Activated T-helper 17 cell treated with anti-CD3 and anti-CD28 coated beads, Interleukin-2, amount 50 U/mL, for 72 hours (primary cell): ENCODE measurements at regions not wholly inside any gene's neighbourhood (a gene's known extent, or its start where the extent isn't known, plus 50 kb on each side); places are given as distances from the start of the nearest gene placed in this dataset.
A peak's percentile ranks its signal among the peaks of the same experiment; 100 is the strongest.

ENCODE experiments used
- ATAC-seq: fragments of 150-1000 bp; cut with Tn5 transposase; replicated peaks from 2 replicates; pipeline ENCODE4 v1.10.0; 2021; ENCODE audit warnings: mild to moderate bottlenecking, moderate library complexity
- H3K27ac Mint-ChIP-seq: one replicate; pipeline ENCODE4 v1.8.0; 2022; ENCODE audit warnings: mixed read lengths
- H3K27me3 Mint-ChIP-seq: one replicate; pipeline ENCODE4 v1.8.0; 2022; ENCODE audit warnings: mixed read lengths
- H3K36me3 Mint-ChIP-seq: one replicate; pipeline ENCODE4 v1.8.0; 2022; ENCODE audit warnings: low read depth, mild to moderate bottlenecking, mixed read lengths
- H3K4me1 Mint-ChIP-seq: one replicate; pipeline ENCODE4 v1.8.0; 2022; ENCODE audit warnings: mixed read lengths
- H3K4me3 Mint-ChIP-seq: one replicate; pipeline ENCODE4 v1.8.0; 2022; ENCODE audit warnings: mild to moderate bottlenecking, mixed read lengths
- H3K9me3 Mint-ChIP-seq: one replicate; pipeline ENCODE4 v1.8.0; 2022; ENCODE audit warnings: mixed read lengths

DNA sequence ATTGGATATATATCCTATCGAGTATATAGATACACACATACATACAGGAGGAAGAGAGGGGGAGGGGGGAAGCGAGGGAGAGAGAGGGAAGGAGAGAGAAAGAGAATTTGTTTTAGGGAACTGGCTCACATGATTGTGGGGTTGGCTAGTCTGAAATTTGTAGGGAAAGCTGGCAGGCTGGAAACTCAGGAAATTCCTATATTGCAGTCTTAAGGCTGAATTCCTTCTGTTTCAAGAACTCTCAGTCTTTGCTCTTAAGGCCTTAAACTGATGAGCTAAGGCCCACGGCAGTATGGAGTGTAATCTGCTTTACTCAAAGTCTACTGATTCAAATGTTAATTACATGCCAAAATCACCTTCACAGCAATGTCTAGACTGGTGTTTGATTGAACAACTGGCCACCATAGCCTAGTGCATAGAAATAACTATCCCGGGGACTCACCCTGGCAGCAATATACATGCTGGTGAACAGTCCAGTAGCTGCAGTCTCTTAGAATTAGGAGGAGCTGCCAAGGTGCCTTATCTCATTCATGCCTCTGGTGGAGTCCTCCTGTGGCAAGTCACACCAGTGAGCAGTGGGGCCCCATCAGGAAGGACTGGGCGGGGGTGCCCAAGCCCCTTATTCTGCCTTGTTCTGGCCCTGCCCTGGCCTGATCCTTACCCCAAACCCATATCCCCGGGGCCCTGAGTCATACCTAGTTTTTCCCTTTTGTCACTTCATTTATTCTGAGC lies 59.7 kb upstream of the AMPD3 start:
- no peaks in the 10 kb centered on the region for H3K4me1 Mint-ChIP-seq
- H3K27ac Mint-ChIP-seq, result peak overlapping the region; percentile 8
- no peak overlapping the region for H3K4me3 Mint-ChIP-seq
- H3K36me3 Mint-ChIP-seq, result no peaks in the 10 kb centered on the region
- no peaks in the 10 kb centered on the region for H3K9me3 Mint-ChIP-seq
- H3K27me3 Mint-ChIP-seq, result peaks cover 31% of the 10 kb centered on the region
- ATAC-seq, result no peak

DNA sequence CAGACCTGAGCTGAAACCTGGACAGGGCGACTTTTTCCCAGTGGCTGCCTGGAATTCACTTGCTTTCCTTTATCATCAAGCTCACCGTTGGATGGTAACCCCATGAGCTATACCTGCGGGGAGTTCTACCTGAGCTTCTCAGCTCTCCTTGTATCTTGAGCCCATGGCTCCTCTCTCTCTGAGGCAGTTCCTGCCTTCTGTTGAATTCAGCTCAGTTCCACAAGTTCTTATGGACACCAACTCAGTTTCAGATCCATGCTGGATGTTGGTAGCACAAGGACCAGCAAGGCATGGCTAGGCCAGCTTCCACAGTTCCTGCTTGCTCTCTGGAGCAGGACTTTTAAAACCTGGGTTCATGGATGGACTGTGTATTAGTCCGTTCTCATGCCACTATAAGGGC lies 58.3 kb upstream of the AMPD3 start:
- H3K4me3 Mint-ChIP-seq, result no peak overlapping the region
- H3K4me1 Mint-ChIP-seq, result no peaks in the 10 kb centered on the region
- peaks cover 22% of the 10 kb centered on the region for H3K27me3 Mint-ChIP-seq
- ATAC-seq, result no peak
- H3K36me3 Mint-ChIP-seq, result no peaks in the 10 kb centered on the region
- H3K27ac Mint-ChIP-seq, result no peak overlapping the region
- H3K9me3 Mint-ChIP-seq, result no peaks in the 10 kb centered on the region

GRCh38 chr11:10397226-10397987 lies 57.7 kb upstream of the AMPD3 start:
- H3K4me1 Mint-ChIP-seq, result no peaks in the 10 kb centered on the region
- H3K4me3 Mint-ChIP-seq, result no peak overlapping the region
- peak overlapping the region; percentile 9 for H3K27ac Mint-ChIP-seq
- peaks cover 19% of the 10 kb centered on the region for H3K27me3 Mint-ChIP-seq
- no peak for ATAC-seq
- H3K36me3 Mint-ChIP-seq, result no peaks in the 10 kb centered on the region
- no peaks in the 10 kb centered on the region for H3K9me3 Mint-ChIP-seq

- H3K27me3 Mint-ChIP-seq, result peaks cover 13% of the 10 kb centered on the region
- H3K27ac Mint-ChIP-seq, result no peak overlapping the region
- H3K4me3 Mint-ChIP-seq, result no peak overlapping the region
- H3K36me3 Mint-ChIP-seq, result no peaks in the 10 kb centered on the region
- no peaks in the 10 kb centered on the region for H3K4me1 Mint-ChIP-seq
- ATAC-seq, result peak; percentile 40
- H3K9me3 Mint-ChIP-seq, result no peaks in the 10 kb centered on the region
Measured at GRCh38 chr11:10398525-10398924, 56.5 kb upstream of the AMPD3 start.

DNA sequence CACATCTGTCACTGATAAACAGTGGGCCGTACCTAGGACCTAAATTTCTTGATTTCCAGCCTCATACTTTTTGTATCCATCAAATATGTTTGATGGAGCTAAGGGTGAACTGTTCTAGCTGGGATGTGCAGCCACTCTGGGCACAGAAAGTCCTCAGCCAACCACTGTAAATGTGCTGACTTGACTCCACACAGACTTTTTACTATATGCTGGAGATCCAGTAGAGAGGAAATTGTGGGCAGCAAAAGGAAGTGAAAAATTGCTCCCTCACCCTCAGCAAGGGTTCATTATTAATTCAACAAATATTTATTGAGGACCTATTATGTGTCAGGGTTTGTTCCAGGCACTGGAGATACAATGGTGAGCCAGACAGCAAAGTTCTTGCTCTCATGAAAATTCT lies 54.2 kb upstream of the AMPD3 start:
- Mint-ChIP-seq H3K4me3 (no peak overlapping the region), H3K27me3 (peaks cover 11% of the 10 kb centered on the region), H3K9me3 (no peaks in the 10 kb centered on the region), H3K36me3 (no peaks in the 10 kb centered on the region), H3K27ac (no peak overlapping the region), H3K4me1 (peaks cover 3% of the 10 kb centered on the region)
- no peak for ATAC-seq

DNA sequence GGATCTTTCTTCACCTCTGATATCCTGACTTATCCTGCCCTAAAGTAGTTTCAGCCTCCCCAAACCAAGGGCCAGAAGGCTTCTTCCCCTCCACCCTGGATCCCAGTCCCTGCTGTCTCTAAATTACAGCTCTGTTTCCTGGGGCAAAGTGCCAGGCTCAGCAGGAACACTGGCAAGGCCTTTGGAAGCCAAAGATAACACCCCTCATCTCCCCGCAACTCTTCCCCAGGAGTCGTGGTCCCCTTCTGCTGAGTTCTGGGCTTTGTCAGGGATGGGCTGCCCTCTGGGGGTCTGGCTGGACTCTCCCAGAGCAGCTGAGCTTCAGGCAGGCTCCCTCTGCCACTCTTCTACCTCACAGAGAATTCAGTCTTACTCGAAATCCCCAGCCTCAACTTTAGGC lies 53.8 kb upstream of the AMPD3 start:
- no peaks in the 10 kb centered on the region for H3K9me3 Mint-ChIP-seq
- H3K27ac Mint-ChIP-seq, result no peak overlapping the region
- peaks cover 7% of the 10 kb centered on the region for H3K4me1 Mint-ChIP-seq
- ATAC-seq, result no peak
- H3K27me3 Mint-ChIP-seq, result peaks cover 8% of the 10 kb centered on the region
- no peaks in the 10 kb centered on the region for H3K36me3 Mint-ChIP-seq
- no peak overlapping the region for H3K4me3 Mint-ChIP-seq

GRCh38 chr11:10401696-10402392 lies 53.2 kb upstream of the AMPD3 start:
- Mint-ChIP-seq H3K27me3 (peaks cover 6% of the 10 kb centered on the region), H3K4me1 (peaks cover 7% of the 10 kb centered on the region), H3K4me3 (no peak overlapping the region), H3K27ac (peak overlapping the region; percentile 35), H3K9me3 (no peaks in the 10 kb centered on the region), H3K36me3 (no peaks in the 10 kb centered on the region)
- no peak for ATAC-seq
